ENCODE measurements at regions not wholly inside any gene's neighbourhood (a gene's known extent, or its start where the extent isn't known, plus 50 kb on each side); places are given as distances from the start of the nearest gene placed in this dataset.

DNA sequence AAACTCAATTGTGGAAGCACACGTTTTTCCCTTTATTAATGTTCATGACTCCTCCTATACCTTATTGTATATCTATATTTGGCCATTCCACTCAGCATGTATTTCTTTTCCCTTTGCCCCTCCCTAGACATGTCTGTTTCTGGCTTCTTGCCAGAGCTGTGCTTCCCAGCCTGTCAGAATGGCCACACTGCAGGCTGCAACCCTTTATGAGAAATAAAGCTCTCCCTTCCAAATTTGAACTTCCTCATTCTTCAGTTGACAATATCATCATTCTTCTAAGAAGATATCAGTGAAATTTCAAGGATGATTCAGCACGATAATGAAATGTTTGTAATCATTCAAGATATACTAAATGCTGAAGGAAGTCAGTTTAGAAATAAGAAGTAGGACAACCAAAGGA lies 107.6 kb upstream of the PRSS3 start:
- no peak for TF ChIP-seq POLR2A (IDR thresholded peaks at IDR 0.05)
- TF ChIP-seq, protein P1, sequence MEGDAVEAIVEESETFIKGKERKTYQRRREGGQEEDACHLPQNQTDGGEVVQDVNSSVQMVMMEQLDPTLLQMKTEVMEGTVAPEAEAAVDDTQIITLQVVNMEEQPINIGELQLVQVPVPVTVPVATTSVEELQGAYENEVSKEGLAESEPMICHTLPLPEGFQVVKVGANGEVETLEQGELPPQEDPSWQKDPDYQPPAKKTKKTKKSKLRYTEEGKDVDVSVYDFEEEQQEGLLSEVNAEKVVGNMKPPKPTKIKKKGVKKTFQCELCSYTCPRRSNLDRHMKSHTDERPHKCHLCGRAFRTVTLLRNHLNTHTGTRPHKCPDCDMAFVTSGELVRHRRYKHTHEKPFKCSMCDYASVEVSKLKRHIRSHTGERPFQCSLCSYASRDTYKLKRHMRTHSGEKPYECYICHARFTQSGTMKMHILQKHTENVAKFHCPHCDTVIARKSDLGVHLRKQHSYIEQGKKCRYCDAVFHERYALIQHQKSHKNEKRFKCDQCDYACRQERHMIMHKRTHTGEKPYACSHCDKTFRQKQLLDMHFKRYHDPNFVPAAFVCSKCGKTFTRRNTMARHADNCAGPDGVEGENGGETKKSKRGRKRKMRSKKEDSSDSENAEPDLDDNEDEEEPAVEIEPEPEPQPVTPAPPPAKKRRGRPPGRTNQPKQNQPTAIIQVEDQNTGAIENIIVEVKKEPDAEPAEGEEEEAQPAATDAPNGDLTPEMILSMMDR (IDR thresholded peaks at IDR 0.05), result no peak
- Histone ChIP-seq H3K4me3 (no peak overlapping the region), H3K36me3 (replicated peaks in 1 of 2; ENCODE audit: insufficient read depth in 1 of 2, low read depth in 2 of 2) (no peaks in the 10 kb centered on the region), H3K9me3 (no peaks in the 10 kb centered on the region), H3K27me3 (no peaks in the 10 kb centered on the region), H3K27ac (no peak overlapping the region), H3K4me1 (no peaks in the 10 kb centered on the region)
- DNase-seq (peak in 1 of 4 donors; percentile 7), ATAC-seq (no peak)
- intact Hi-C loops (cut with DNase I), result no loop called here
- WGBS, 2 donors, result 37 to 42% methylated on average over 2 of the region's 2 CpGs

DNA sequence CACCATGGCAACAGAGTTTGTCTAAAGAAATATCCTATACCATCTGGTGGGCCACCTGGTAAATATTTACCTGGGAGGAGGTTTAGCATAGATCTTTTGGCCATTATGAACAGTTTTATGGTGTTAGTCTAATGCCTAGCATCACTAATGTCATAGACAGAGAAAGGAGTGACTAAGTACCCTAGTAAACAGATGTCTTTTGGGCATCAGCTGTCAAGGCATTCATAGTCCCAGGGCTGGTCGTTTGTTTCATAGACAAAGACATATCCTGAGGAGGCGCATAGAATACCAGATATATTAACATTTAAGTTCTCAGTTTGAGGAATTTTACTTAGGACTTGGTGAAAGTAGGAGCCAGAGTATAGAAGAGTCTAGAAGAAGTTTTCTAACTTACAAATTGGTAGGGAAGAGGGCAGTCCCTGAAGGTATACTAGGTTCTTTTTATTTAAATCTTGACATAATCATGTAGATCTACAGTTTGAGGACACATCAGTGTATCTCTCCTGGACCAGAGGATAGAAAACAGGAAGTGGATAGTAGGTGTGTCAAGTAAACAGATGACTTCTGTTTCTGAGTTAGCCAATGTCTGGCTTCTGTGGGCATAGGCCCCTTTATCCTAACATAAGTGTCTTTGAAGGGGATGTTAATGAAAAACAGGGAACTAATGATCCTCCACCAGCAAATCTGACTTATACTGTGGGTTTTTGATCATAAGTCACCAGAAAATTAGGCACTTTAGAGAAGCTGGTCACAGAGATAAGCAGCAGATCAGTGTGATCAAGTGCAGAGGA lies 105.0 kb upstream of the PRSS3 start:
- 59 to 63% methylated on average over 2 of the region's 2 CpGs for WGBS, 2 donors
- no peaks in the 10 kb centered on the region for H3K4me1 ChIP-seq
- no peak for DNase-seq
- no peaks in the 10 kb centered on the region for H3K27me3 ChIP-seq
- H3K36me3 ChIP-seq (replicated peaks in 1 of 2; ENCODE audit: insufficient read depth in 1 of 2, low read depth in 2 of 2), result no peaks in the 10 kb centered on the region
- no peaks in the 10 kb centered on the region for H3K9me3 ChIP-seq
- H3K27ac ChIP-seq, result no peak overlapping the region
- no peak for ATAC-seq
- H3K4me3 ChIP-seq, result no peak overlapping the region
- TF ChIP-seq POLR2A (IDR thresholded peaks at IDR 0.05), result no peak
- TF ChIP-seq, protein P1 (IDR thresholded peaks at IDR 0.05), result no peak
- intact Hi-C loops (cut with DNase I), result no loop called here

DNA sequence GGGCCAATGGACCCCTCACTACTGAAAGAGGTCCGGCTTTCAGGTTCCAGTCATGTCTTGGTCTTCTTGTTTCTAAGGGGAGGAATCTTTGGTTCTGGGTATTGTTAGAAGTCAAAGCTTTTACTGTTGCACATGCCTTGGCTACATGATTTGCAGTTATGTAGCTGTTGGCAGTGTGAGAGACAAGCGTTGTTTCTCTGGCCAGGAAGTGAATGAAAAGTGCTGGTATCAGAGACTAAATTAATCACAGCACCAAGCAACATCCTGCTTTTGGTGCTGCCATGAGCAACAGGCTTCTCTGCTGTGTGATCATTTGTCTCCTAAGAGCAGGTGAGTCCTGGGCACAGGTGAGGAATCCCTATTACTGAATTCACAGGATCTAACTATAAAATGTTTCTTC lies 100.1 kb upstream of the PRSS3 start:
- ATAC-seq, result no peak
- no peaks in the 10 kb centered on the region for H3K4me1 ChIP-seq
- DNase-seq, result no peak
- no peak for TF ChIP-seq POLR2A (IDR thresholded peaks at IDR 0.05)
- TF ChIP-seq, protein P1 (IDR thresholded peaks at IDR 0.05), result no peak
- no peaks in the 10 kb centered on the region for H3K9me3 ChIP-seq
- no peaks in the 10 kb centered on the region for H3K27me3 ChIP-seq
- H3K4me3 ChIP-seq, result no peak overlapping the region
- H3K36me3 ChIP-seq (replicated peaks in 1 of 2; ENCODE audit: insufficient read depth in 1 of 2, low read depth in 2 of 2), result no peaks in the 10 kb centered on the region
- intact Hi-C loops (cut with DNase I), result no loop called here
- H3K27ac ChIP-seq, result no peak overlapping the region
- WGBS, 2 donors, result 81 to 92% methylated on average over 2 of the region's 2 CpGs

DNA sequence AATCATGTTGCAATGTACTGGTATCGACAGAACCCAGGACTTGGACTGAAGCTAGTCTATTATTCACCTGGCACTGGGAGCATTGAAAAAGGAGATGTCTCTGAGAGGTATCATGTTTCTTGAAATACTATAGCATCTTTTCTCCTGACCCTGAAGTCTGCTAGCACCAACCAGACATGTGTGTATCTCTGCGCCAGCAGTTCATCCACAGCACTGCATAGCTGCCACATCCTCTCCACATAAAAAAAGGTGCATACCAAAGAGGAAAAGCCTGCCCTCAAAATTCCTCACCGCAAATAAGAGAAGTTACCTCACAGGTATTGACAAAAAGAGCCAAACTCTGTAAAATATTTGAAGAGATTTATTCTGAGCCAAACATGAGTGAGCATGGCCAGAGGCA lies 99.5 kb upstream of the PRSS3 start:
- Histone ChIP-seq H3K4me3 (no peak overlapping the region), H3K27ac (no peak overlapping the region), H3K9me3 (no peaks in the 10 kb centered on the region), H3K27me3 (no peaks in the 10 kb centered on the region), H3K36me3 (replicated peaks in 1 of 2; ENCODE audit: insufficient read depth in 1 of 2, low read depth in 2 of 2) (no peaks in the 10 kb centered on the region), H3K4me1 (no peaks in the 10 kb centered on the region)
- intact Hi-C loops (cut with DNase I), result no loop called here
- WGBS, 2 donors, result 88% methylated on average over 3 of the region's 3 CpGs
- ATAC-seq (no peak), DNase-seq (no peak)
- TF ChIP-seq, protein P1 (IDR thresholded peaks at IDR 0.05), result no peak
- TF ChIP-seq POLR2A (IDR thresholded peaks at IDR 0.05), result no peak

DNA sequence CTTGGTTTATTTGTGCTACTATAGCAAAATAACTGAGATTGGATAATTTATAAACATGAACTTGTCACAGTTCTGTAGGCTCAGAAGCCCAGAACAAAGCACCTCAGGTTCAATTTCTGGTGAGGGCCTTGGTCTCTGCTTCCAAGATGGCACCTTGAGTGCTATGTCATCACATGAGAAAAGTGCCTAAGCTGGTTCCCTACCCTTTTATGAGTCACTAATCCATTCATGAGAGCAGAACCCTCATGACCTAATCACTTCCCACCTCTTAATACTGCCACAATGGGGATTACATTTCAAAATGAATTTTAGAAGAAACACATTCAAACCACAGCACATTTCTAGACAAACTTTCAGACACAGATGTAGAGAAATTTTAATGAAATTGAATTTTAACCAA lies 98.2 kb upstream of the PRSS3 start:
- no peaks in the 10 kb centered on the region for H3K36me3 ChIP-seq (replicated peaks in 1 of 2; ENCODE audit: insufficient read depth in 1 of 2, low read depth in 2 of 2)
- ATAC-seq (no peak), DNase-seq (no peak)
- H3K9me3 ChIP-seq, result no peaks in the 10 kb centered on the region
- intact Hi-C loops (cut with DNase I), result no loop called here
- no peak overlapping the region for H3K4me3 ChIP-seq
- H3K27ac ChIP-seq, result no peak overlapping the region
- H3K4me1 ChIP-seq, result no peaks in the 10 kb centered on the region
- no peak for TF ChIP-seq POLR2A (IDR thresholded peaks at IDR 0.05)
- TF ChIP-seq, protein P1 (IDR thresholded peaks at IDR 0.05), result no peak
- H3K27me3 ChIP-seq, result no peaks in the 10 kb centered on the region

Data from body of pancreas (tissue), 4 donors.